Retinal pigment epithelial cell (primary cell): ENCODE measurements at regions not wholly inside any gene's neighbourhood (a gene's known extent, or its start where the extent isn't known, plus 50 kb on each side); places are given as distances from the start of the nearest gene placed in this dataset.

Experiments used
- DNase-seq: peaks from one replicate; pipeline ENCODE4 v3.0.0-alpha.2; 2010; ENCODE audit warnings: low read depth
- H3K4me3 ChIP-seq: 2 replicates; pipeline ENCODE4 v1.5.1; 2011; ENCODE audit warnings: mild to moderate bottlenecking, low read length, control low read depth, moderate library complexity
- CTCF ChIP-seq: conservative IDR thresholded peaks from 2 replicates; pipeline ENCODE4 v1.5.1; 2011; ENCODE audit warnings: low read depth, low read length, control low read depth, inconsistent platforms

- DNase-seq, result no peak
- no peak for TF ChIP-seq CTCF
- H3K4me3 ChIP-seq, result no peak overlapping the region
Measured at GRCh38 chr18:64886995-64887394, 738.1 kb upstream of the LINC00305 start.

GRCh38 chr18:64882896-64883295, 734.0 kb upstream of the LINC00305 start:
- no peak overlapping the region for H3K4me3 ChIP-seq
- no peak for DNase-seq
- TF ChIP-seq CTCF, result no peak

- DNase-seq, result no peak
- no peak for TF ChIP-seq CTCF
- no peak overlapping the region for H3K4me3 ChIP-seq
Measured at GRCh38 chr18:64876833-64877232, 727.9 kb upstream of the LINC00305 start.

GRCh38 chr18:64872710-64873458, 724.0 kb upstream of the LINC00305 start:
- no peak for TF ChIP-seq CTCF
- DNase-seq, result no peak

GRCh38 chr18:64854112-64854511, 705.2 kb upstream of the LINC00305 start:
- TF ChIP-seq CTCF, result no peak
- DNase-seq, result no peak
- H3K4me3 ChIP-seq, result no peak overlapping the region

More at GRCh38 chr18:64872710-64873458, 724.0 kb upstream of the LINC00305 start:
- H3K4me3 ChIP-seq, result no peak overlapping the region

- DNase-seq, result no peak
- no peak overlapping the region for H3K4me3 ChIP-seq
- TF ChIP-seq CTCF, result no peak
Measured at GRCh38 chr18:64852281-64852680, 703.4 kb upstream of the LINC00305 start.

GRCh38 chr18:64851726-64852125, 702.8 kb upstream of the LINC00305 start:
- DNase-seq, result no peak
- H3K4me3 ChIP-seq, result no peak overlapping the region
- no peak for TF ChIP-seq CTCF
